ENCODE measurements at regions not wholly inside any gene's neighbourhood (a gene's known extent, or its start where the extent isn't known, plus 50 kb on each side); places are given as distances from the start of the nearest gene placed in this dataset.
A peak's percentile ranks its signal among the peaks of the same experiment; 100 is the strongest.

DNA sequence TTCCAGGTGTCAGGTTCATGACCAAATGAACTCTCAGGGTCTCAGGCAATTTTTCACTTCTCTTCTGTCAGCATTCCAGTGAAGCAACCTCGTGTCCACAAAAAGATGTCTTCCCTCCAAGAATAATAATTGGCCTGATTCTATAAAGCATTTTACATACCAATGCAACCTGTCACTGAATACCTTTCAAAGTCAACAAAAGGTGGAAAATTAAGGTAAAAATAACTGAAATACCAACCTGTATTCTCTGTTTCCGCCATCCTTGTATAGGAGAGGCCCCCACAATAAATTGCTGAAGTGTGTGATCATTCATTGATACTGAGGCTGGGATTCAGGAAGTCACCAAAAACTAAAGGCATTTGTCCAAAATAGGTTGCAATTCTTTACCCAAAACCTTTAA lies 77.4 kb upstream of the TMEM45B start:
- Histone ChIP-seq H3K27ac (no peak overlapping the region), H3K4me3 (no peak overlapping the region)
- TF ChIP-seq, protein P1, sequence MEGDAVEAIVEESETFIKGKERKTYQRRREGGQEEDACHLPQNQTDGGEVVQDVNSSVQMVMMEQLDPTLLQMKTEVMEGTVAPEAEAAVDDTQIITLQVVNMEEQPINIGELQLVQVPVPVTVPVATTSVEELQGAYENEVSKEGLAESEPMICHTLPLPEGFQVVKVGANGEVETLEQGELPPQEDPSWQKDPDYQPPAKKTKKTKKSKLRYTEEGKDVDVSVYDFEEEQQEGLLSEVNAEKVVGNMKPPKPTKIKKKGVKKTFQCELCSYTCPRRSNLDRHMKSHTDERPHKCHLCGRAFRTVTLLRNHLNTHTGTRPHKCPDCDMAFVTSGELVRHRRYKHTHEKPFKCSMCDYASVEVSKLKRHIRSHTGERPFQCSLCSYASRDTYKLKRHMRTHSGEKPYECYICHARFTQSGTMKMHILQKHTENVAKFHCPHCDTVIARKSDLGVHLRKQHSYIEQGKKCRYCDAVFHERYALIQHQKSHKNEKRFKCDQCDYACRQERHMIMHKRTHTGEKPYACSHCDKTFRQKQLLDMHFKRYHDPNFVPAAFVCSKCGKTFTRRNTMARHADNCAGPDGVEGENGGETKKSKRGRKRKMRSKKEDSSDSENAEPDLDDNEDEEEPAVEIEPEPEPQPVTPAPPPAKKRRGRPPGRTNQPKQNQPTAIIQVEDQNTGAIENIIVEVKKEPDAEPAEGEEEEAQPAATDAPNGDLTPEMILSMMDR (IDR thresholded peaks at IDR 0.05): no peak
- DNase-seq (ENCODE audit: low spot score): no peak

DNA sequence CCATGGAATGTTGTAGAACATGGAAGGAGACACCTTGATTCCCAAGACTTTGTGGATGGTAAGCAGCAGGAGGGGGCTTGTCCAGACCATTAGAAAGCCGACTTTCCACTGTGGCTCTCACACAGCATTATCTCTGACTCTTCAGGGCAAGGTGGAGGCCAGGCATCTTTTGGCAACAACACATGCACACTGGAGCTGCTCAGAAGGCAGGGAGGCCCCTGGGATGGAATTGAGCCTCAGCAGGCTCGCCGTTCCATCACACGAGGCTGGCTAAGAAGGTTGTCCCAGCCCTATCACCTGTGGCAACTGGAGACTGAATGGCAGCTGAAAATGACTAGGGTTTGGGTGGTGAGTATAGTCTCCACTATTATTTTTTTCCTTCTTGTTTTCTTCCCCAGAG lies 76.3 kb upstream of the TMEM45B start:
- TF ChIP-seq, protein P1 (IDR thresholded peaks at IDR 0.05): no peak
- Histone ChIP-seq H3K4me3 (no peak overlapping the region), H3K27ac (no peak overlapping the region)
- peak; percentile 47 for DNase-seq (ENCODE audit: low spot score)

DNA sequence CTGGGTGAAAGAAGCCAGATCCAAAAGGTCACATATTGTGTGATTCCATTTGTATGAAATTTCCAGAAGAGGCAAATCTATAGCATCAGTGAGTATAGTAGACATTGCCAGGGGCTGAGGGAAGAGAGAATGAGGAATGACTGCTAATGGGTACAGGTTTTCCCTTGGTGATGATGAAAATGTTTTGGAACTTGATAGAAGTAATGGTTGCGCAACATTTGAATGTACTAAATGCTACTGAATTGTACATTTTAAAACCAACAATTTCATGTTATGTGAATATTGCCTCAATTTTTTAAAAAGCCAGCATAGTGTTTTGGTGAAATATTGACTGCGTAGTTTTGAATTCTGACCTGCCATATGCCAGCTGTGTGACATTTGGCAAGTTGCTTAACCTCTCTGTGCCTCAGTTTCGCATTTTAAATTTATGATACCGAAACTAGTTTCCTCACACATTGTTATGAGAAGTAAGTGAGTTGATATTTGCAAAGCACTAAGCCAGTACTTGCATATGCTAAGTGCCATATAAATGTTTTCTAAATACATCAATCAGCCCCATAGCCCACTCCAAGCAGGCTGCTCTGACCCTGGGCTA lies 75.4 kb upstream of the TMEM45B start:
- no peak overlapping the region for H3K4me3 ChIP-seq
- no peak for DNase-seq (ENCODE audit: low spot score)
- H3K27ac ChIP-seq: no peak overlapping the region
- TF ChIP-seq, protein P1 (IDR thresholded peaks at IDR 0.05): no peak

DNA sequence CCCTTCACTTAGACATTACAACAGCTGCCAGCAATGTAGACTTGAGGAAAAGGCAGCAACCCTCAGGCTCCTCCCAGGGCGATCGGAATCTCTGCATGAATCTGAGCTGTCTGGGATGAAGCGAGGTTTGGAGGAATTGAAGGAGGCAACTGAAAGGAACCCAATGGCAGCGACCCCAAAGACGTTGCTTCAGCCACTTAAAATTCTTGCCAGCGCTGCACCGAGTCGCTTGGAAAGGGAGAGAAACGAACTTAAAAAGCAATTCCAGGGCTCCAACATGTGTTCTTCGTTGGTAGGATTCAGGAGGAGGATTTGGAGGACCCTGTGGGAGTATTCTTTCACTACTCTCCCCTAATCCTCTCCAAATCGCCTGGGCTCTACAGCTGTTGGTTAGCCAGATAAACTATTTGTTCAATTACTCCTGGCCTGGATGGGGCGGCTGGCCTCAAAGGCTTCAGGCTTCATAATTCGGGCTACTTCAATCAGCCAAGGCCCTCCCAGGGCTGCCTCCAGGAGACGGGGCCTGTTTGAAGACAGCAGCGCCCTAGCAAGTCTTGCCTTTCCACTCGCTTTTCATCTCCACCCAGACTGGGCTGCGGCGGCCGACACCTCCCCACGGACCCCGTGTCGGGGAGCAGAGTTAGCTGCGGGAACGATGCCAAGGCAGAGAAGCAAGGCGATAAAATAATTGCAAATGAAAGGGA lies 72.4 kb upstream of the TMEM45B start:
- TF ChIP-seq, protein P1 (IDR thresholded peaks at IDR 0.05): no peak
- Histone ChIP-seq H3K27ac (no peak overlapping the region), H3K4me3 (peak overlapping the region; percentile 22)
- no peak for DNase-seq (ENCODE audit: low spot score)

DNA sequence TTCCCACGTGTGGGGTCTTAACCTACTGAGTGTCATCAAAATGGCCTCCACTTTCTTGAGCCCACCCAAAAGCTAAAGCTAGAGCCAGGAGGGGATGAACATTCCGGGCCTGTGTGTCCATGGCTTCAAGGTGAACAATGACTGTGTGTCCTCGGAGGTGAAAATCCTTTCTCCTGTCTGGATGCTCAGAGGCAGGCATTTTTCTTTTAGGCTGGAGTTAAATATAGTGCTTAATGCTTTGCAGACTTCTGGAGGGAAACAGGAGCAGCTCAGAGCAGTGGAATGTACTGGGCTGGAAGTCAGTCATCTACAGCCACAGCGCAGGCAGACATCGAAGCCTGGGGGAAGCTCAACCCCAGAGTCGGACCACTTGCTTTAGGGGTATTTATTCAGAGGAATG lies 68.6 kb upstream of the TMEM45B start:
- Histone ChIP-seq H3K4me3 (no peak overlapping the region), H3K27ac (no peak overlapping the region)
- TF ChIP-seq, protein P1 (IDR thresholded peaks at IDR 0.05): no peak
- no peak for DNase-seq (ENCODE audit: low spot score)

DNA sequence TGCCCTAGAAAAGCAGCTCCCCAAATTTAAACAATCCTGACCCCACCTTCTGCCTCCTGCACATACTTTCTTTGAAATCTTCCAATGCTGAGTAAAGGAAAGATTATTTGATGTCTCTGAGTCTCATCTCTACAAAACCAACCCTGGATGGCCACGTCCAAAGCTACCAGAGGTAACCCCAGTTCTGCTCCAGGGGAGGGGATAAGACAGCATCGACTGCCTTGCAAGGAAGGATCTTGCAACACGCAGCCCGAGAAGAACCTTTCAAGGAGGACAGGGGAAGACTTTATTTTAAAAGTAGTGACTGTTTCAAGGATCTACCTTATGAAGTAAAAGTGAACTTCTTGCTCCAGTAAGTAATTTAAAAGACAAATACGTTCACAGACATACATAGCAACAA lies 66.5 kb upstream of the TMEM45B start:
- H3K4me3 ChIP-seq: no peak overlapping the region
- TF ChIP-seq, protein P1 (IDR thresholded peaks at IDR 0.05): no peak
- H3K27ac ChIP-seq: no peak overlapping the region
- DNase-seq (ENCODE audit: low spot score): no peak

All from coronary artery (tissue), 2 donors.